D721Med (cell line): ENCODE measurements at regions not wholly inside any gene's neighbourhood (a gene's known extent, or its start where the extent isn't known, plus 50 kb on each side); places are given as distances from the start of the nearest gene placed in this dataset.
A peak's percentile ranks its signal among the peaks of the same experiment; 100 is the strongest.

Experiments
- DNase-seq: peaks from one replicate; pipeline ENCODE4 v3.0.0; 2011; ENCODE audit warnings: low spot score; ENCODE audit not compliant: insufficient read length
- FAIRE-seq: peaks from 2 replicates; lab custom pipeline; 2011; peaks lifted over from hg19 to GRCh38; lab: Jason Lieb, UNC
- CTCF ChIP-seq: IDR thresholded peaks from 2 replicates; pipeline ENCODE4 v1.5.1; 2012; ENCODE audit warnings: mild to moderate bottlenecking, control low read depth; ENCODE audit not compliant: insufficient read depth; ENCODE audit errors: missing control alignments

- no peak for TF ChIP-seq CTCF
- DNase-seq (no peak), FAIRE-seq (no peak)
Measured at GRCh38 chr2:134109725-134110124, 144.1 kb upstream of the MGAT5 start.

- no peak for TF ChIP-seq CTCF
- DNase-seq (no peak), FAIRE-seq (no peak)
Measured at GRCh38 chr2:134110532-134110931, 143.3 kb upstream of the MGAT5 start.

DNA sequence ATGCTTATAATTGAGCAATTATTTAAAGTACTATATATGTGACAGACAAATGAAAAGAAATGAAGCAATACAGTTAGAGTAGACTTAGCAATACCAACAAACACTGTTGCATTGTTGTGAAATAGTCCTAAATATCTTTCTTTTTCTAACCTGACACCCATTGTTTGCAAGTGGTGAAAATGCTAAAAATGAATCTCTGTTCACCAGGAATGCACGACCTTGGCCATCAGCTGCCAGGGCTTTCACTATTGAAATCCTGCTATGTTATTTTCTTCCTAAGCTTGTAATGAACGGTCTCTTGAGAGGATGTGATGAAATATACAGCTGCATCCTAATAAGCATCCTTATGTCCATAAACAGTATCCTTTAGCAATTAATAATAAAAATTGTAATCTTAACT is 136.2 kb upstream of the MGAT5 start:
- no peak for DNase-seq
- no peak for FAIRE-seq
- TF ChIP-seq CTCF: no peak

- FAIRE-seq (peak; percentile 38), DNase-seq (peak; percentile 51)
- TF ChIP-seq CTCF: peak; percentile 95
Measured at GRCh38 chr2:134118279-134119116, 135.4 kb upstream of the MGAT5 start.

DNA sequence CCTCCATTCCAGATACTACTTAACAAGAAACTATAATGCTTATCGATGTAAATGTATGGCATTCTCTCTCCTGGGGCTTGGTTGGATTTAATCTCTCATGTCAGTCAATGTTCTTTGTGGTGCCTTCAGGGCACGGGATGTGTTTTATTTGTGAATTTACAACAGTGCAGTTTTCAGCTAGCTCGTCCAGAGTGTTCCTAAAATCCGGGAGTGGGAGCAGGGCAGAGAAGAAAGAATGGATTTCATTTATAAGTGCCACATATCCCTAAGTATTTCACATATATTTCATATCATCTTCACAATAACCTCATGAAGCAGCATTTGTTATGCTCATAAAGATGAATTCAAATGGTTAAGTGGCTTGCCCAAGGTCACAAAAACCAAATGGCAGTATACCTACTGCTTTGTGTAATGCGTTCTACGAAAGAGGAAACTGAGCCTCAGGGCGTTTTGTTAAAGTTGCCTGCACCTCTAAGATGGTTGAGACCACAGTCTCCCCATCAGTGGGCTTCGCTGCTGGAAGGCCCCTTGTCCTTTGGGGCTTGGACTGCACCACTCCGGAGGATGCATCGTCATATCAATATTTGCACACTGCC is 134.7 kb upstream of the MGAT5 start:
- no peak for TF ChIP-seq CTCF
- DNase-seq (no peak), FAIRE-seq (no peak)

DNA sequence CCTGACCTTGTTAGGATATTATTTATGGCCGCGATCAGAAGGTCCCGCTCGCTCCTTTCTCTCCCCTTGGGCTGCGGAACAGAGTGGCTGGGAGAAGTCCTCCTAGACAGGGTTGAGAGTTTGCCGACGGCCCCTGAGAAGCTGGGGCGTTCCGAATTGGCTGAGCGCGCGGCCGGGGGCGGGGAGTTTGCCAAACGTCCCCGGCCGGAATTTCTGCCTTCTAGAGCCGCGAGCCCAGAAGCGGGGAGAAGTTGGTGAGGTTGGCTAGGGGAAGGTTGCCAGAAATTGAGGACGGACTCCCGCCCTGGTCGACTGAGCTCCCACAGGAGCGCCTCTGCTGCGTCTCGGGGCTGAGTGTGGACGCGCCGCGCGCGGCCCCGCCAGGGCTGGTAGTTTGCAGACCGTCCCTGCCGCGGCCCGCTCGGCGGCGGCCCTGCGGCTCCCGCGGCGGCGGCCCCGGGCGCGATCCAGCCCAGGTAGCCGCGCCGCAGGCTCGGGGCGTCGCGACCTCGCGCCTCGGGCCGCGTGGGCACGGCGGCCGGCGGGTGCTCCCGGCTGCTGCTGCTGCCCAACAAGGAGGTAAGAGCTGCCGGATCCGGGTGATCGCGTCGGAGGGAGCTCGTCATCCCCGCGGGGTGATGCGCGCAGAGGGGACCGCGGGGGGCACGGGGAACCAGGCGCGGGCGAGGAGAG is 134.0 kb upstream of the MGAT5 start:
- FAIRE-seq (no peak), DNase-seq (peak; percentile 75)
- no peak for TF ChIP-seq CTCF
